ENCODE measurements at regions not wholly inside any gene's neighbourhood (a gene's known extent, or its start where the extent isn't known, plus 50 kb on each side); places are given as distances from the start of the nearest gene placed in this dataset.

GRCh38 chr10:129382401-129382800 lies 84.6 kb upstream of the MGMT start:
- no peak for TF ChIP-seq CTCF (IDR thresholded peaks at IDR 0.05; ENCODE audit: insufficient read depth, low read depth, low read length, missing control alignments)
- DNase-seq (ENCODE audit: low read depth) = no peak
- H3K4me3 ChIP-seq (ENCODE audit: low read depth, low read length) = no peak overlapping the region

- H3K4me3 ChIP-seq (ENCODE audit: low read depth, low read length) = no peak overlapping the region
- DNase-seq (ENCODE audit: low read depth) = no peak
- TF ChIP-seq CTCF (IDR thresholded peaks at IDR 0.05; ENCODE audit: insufficient read depth, low read depth, low read length, missing control alignments) = no peak
Observed at GRCh38 chr10:129383651-129384050, 83.4 kb upstream of the MGMT start.

- DNase-seq (ENCODE audit: low read depth) = no peak
- no peak overlapping the region for H3K4me3 ChIP-seq (ENCODE audit: low read depth, low read length)
- no peak for TF ChIP-seq CTCF (IDR thresholded peaks at IDR 0.05; ENCODE audit: insufficient read depth, low read depth, low read length, missing control alignments)
Observed at GRCh38 chr10:129385600-129385999, 81.4 kb upstream of the MGMT start.

GRCh38 chr10:129386415-129387257 lies 80.4 kb upstream of the MGMT start:
- no peak for TF ChIP-seq CTCF (IDR thresholded peaks at IDR 0.05; ENCODE audit: insufficient read depth, low read depth, low read length, missing control alignments)
- DNase-seq (ENCODE audit: low read depth) = no peak
- H3K4me3 ChIP-seq (ENCODE audit: low read depth, low read length) = no peak overlapping the region

- DNase-seq (ENCODE audit: low read depth) = no peak
- no peak overlapping the region for H3K4me3 ChIP-seq (ENCODE audit: low read depth, low read length)
- TF ChIP-seq CTCF (IDR thresholded peaks at IDR 0.05; ENCODE audit: insufficient read depth, low read depth, low read length, missing control alignments) = no peak
Observed at GRCh38 chr10:129387258-129387525, 79.8 kb upstream of the MGMT start.

GRCh38 chr10:129388435-129388834 lies 78.6 kb upstream of the MGMT start:
- DNase-seq (ENCODE audit: low read depth) = no peak
- TF ChIP-seq CTCF (IDR thresholded peaks at IDR 0.05; ENCODE audit: insufficient read depth, low read depth, low read length, missing control alignments) = no peak
- H3K4me3 ChIP-seq (ENCODE audit: low read depth, low read length) = no peak overlapping the region

- TF ChIP-seq CTCF (IDR thresholded peaks at IDR 0.05; ENCODE audit: insufficient read depth, low read depth, low read length, missing control alignments) = no peak
- DNase-seq (ENCODE audit: low read depth) = no peak
- no peak overlapping the region for H3K4me3 ChIP-seq (ENCODE audit: low read depth, low read length)
Observed at GRCh38 chr10:129389194-129389593, 77.8 kb upstream of the MGMT start.

Data from GM12865 (cell line).